Adipocyte (in vitro differentiated cells): ENCODE measurements at regions not wholly inside any gene's neighbourhood (a gene's known extent, or its start where the extent isn't known, plus 50 kb on each side); places are given as distances from the start of the nearest gene placed in this dataset.
A peak's percentile ranks its signal among the peaks of the same experiment; 100 is the strongest.

Experiments used
- DNase-seq: peaks from one replicate; pipeline ENCODE4 v3.0.0-alpha.2; 2015; ENCODE audit warnings: low read depth
- H3K27me3 ChIP-seq: replicated peaks from 2 replicates; pipeline ENCODE4 v1.7.0; 2013; ENCODE audit warnings: mild to moderate bottlenecking, low read length, moderate library complexity; ENCODE audit not compliant: control insufficient read depth, insufficient read depth
- H3K36me3 ChIP-seq: 2 replicates; pipeline ENCODE4 v1.7.0; 2013; ENCODE audit warnings: low read length, mild to moderate bottlenecking, moderate library complexity; ENCODE audit not compliant: control insufficient read depth, insufficient read depth, severe bottlenecking
- H3K4me1 ChIP-seq: 2 replicates; pipeline ENCODE4 v1.7.0; 2013; ENCODE audit warnings: mild to moderate bottlenecking, low read length, moderate library complexity; ENCODE audit not compliant: control insufficient read depth, insufficient read depth
- H3K4me3 ChIP-seq: 2 replicates; pipeline ENCODE4 v1.7.0; 2013; ENCODE audit warnings: mild to moderate bottlenecking, low read length, moderate library complexity
- H3K9ac ChIP-seq: 2 replicates; pipeline ENCODE4 v1.7.0; 2013; ENCODE audit warnings: mild to moderate bottlenecking, low read length, moderate library complexity
- H3K9me3 ChIP-seq: 2 replicates; pipeline ENCODE4 v1.7.0; 2013; ENCODE audit warnings: mild to moderate bottlenecking, low read length, moderate library complexity; ENCODE audit not compliant: control insufficient read depth

GRCh38 chr20:61115364-61116065, 136.5 kb upstream of the CDH4 start:
- Histone ChIP-seq H3K36me3 (no peaks in the 10 kb centered on the region), H3K9ac (no peak overlapping the region), H3K4me1 (no peaks in the 10 kb centered on the region), H3K27me3 (peaks cover 25% of the 10 kb centered on the region), H3K4me3 (no peak overlapping the region), H3K9me3 (no peaks in the 10 kb centered on the region)
- no peak for DNase-seq

GRCh38 chr20:61117725-61118124, 134.3 kb upstream of the CDH4 start:
- H3K4me1 ChIP-seq, result no peaks in the 10 kb centered on the region
- H3K4me3 ChIP-seq, result no peak overlapping the region
- no peaks in the 10 kb centered on the region for H3K9me3 ChIP-seq
- no peaks in the 10 kb centered on the region for H3K36me3 ChIP-seq
- no peak overlapping the region for H3K9ac ChIP-seq
- peaks cover 23% of the 10 kb centered on the region for H3K27me3 ChIP-seq
- DNase-seq, result peak; percentile 4

- H3K9ac ChIP-seq, result no peak overlapping the region
- H3K9me3 ChIP-seq, result no peaks in the 10 kb centered on the region
- no peak overlapping the region for H3K4me3 ChIP-seq
- no peaks in the 10 kb centered on the region for H3K36me3 ChIP-seq
- H3K4me1 ChIP-seq, result no peaks in the 10 kb centered on the region
- no peak for DNase-seq
- peaks cover 23% of the 10 kb centered on the region for H3K27me3 ChIP-seq
These were observed 133.4 kb upstream of the CDH4 start for GRCh38 chr20:61118429-61119224.

GRCh38 chr20:61119273-61119672, 132.8 kb upstream of the CDH4 start:
- Histone ChIP-seq H3K9me3 (no peaks in the 10 kb centered on the region), H3K27me3 (peaks cover 21% of the 10 kb centered on the region), H3K36me3 (no peaks in the 10 kb centered on the region), H3K9ac (no peak overlapping the region), H3K4me1 (no peaks in the 10 kb centered on the region), H3K4me3 (no peak overlapping the region)
- no peak for DNase-seq

- no peaks in the 10 kb centered on the region for H3K9me3 ChIP-seq
- H3K27me3 ChIP-seq, result peaks cover 16% of the 10 kb centered on the region
- H3K36me3 ChIP-seq, result no peaks in the 10 kb centered on the region
- no peak overlapping the region for H3K9ac ChIP-seq
- H3K4me3 ChIP-seq, result no peak overlapping the region
- DNase-seq, result no peak
- H3K4me1 ChIP-seq, result no peaks in the 10 kb centered on the region
These were observed 132.2 kb upstream of the CDH4 start for GRCh38 chr20:61119794-61120410.

- H3K9me3 ChIP-seq, result no peaks in the 10 kb centered on the region
- no peak overlapping the region for H3K4me3 ChIP-seq
- no peak overlapping the region for H3K9ac ChIP-seq
- H3K36me3 ChIP-seq, result no peaks in the 10 kb centered on the region
- no peaks in the 10 kb centered on the region for H3K4me1 ChIP-seq
- peaks cover 16% of the 10 kb centered on the region for H3K27me3 ChIP-seq
- peak; percentile 4 for DNase-seq
These were observed 131.2 kb upstream of the CDH4 start for GRCh38 chr20:61120595-61121515.

GRCh38 chr20:61121661-61122060, 130.4 kb upstream of the CDH4 start:
- H3K36me3 ChIP-seq, result no peaks in the 10 kb centered on the region
- no peaks in the 10 kb centered on the region for H3K9me3 ChIP-seq
- no peak for DNase-seq
- no peak overlapping the region for H3K4me3 ChIP-seq
- no peak overlapping the region for H3K9ac ChIP-seq
- H3K27me3 ChIP-seq, result peaks cover 16% of the 10 kb centered on the region
- no peaks in the 10 kb centered on the region for H3K4me1 ChIP-seq

GRCh38 chr20:61123286-61123685, 128.8 kb upstream of the CDH4 start:
- Histone ChIP-seq H3K4me1 (no peaks in the 10 kb centered on the region), H3K9ac (no peak overlapping the region), H3K36me3 (no peaks in the 10 kb centered on the region), H3K9me3 (no peaks in the 10 kb centered on the region), H3K4me3 (no peak overlapping the region), H3K27me3 (peaks cover 13% of the 10 kb centered on the region)
- no peak for DNase-seq

GRCh38 chr20:61123751-61124368, 128.2 kb upstream of the CDH4 start:
- Histone ChIP-seq H3K9me3 (no peaks in the 10 kb centered on the region), H3K4me3 (no peak overlapping the region), H3K4me1 (no peaks in the 10 kb centered on the region), H3K9ac (no peak overlapping the region), H3K27me3 (peaks cover 9% of the 10 kb centered on the region), H3K36me3 (no peaks in the 10 kb centered on the region)
- DNase-seq, result no peak

- no peak for DNase-seq
- H3K4me1 ChIP-seq, result no peaks in the 10 kb centered on the region
- no peak overlapping the region for H3K4me3 ChIP-seq
- H3K9ac ChIP-seq, result no peak overlapping the region
- no peaks in the 10 kb centered on the region for H3K9me3 ChIP-seq
- peaks cover 4% of the 10 kb centered on the region for H3K27me3 ChIP-seq
- no peaks in the 10 kb centered on the region for H3K36me3 ChIP-seq
These were observed 127.0 kb upstream of the CDH4 start for GRCh38 chr20:61125076-61125475.
